Choroid plexus epithelial cell (primary cell): ENCODE measurements at regions not wholly inside any gene's neighbourhood (a gene's known extent, or its start where the extent isn't known, plus 50 kb on each side); places are given as distances from the start of the nearest gene placed in this dataset.

Experiments used
- DNase-seq: peaks from one replicate; pipeline ENCODE4 v3.0.0-alpha.2; 2010; ENCODE audit warnings: low read depth
- H3K4me3 ChIP-seq: 2 replicates; pipeline ENCODE4 v1.5.1; 2011; ENCODE audit warnings: low read depth, mild to moderate bottlenecking, control low read depth, low read length, moderate library complexity
- TF ChIP-seq, protein P1 (sequence below): conservative IDR thresholded peaks from 2 replicates; pipeline ENCODE4 v1.5.1; 2011; ENCODE audit warnings: low read depth, mild to moderate bottlenecking, control low read depth, inconsistent platforms, low read length, moderate library complexity

- no peak for DNase-seq
- no peak overlapping the region for H3K4me3 ChIP-seq
- TF ChIP-seq, protein P1, sequence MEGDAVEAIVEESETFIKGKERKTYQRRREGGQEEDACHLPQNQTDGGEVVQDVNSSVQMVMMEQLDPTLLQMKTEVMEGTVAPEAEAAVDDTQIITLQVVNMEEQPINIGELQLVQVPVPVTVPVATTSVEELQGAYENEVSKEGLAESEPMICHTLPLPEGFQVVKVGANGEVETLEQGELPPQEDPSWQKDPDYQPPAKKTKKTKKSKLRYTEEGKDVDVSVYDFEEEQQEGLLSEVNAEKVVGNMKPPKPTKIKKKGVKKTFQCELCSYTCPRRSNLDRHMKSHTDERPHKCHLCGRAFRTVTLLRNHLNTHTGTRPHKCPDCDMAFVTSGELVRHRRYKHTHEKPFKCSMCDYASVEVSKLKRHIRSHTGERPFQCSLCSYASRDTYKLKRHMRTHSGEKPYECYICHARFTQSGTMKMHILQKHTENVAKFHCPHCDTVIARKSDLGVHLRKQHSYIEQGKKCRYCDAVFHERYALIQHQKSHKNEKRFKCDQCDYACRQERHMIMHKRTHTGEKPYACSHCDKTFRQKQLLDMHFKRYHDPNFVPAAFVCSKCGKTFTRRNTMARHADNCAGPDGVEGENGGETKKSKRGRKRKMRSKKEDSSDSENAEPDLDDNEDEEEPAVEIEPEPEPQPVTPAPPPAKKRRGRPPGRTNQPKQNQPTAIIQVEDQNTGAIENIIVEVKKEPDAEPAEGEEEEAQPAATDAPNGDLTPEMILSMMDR = no peak
Observed at GRCh38 chr5:97443740-97444139, 260.7 kb upstream of the RIOK2 start.

- TF ChIP-seq, protein P1 = no peak
- DNase-seq = no peak
- H3K4me3 ChIP-seq = no peak overlapping the region
Observed at GRCh38 chr5:97449172-97449571, 266.1 kb upstream of the RIOK2 start.

- TF ChIP-seq, protein P1 = no peak
- no peak for DNase-seq
- H3K4me3 ChIP-seq = no peak overlapping the region
Observed at GRCh38 chr5:97452646-97453045, 269.6 kb upstream of the RIOK2 start.

GRCh38 chr5:97453263-97453662, 270.2 kb upstream of the RIOK2 start:
- no peak overlapping the region for H3K4me3 ChIP-seq
- TF ChIP-seq, protein P1 = no peak
- DNase-seq = no peak

GRCh38 chr5:97454015-97454414, 271.0 kb upstream of the RIOK2 start:
- DNase-seq = no peak
- TF ChIP-seq, protein P1 = no peak
- no peak overlapping the region for H3K4me3 ChIP-seq

GRCh38 chr5:97455996-97456395, 272.9 kb upstream of the RIOK2 start:
- TF ChIP-seq, protein P1 = no peak
- no peak overlapping the region for H3K4me3 ChIP-seq
- no peak for DNase-seq

DNA sequence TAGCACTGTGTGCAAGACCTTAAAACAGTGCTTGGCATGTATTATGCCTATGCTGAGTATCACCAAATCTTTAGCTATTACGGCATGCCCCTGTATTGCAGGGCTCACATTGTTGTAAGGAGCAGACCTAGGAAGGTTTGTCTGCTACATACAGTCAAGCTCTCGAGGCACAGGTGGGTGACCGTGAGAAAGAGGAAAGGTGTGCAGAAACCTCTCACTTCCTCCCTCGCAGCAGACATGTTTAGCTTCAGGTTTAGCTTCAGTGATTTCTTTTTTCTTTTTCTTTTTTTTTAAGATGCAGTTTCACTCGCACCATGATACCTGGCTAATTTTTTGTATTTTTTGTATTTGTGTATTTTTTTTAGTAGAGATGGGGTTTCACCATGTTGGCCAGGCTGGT, 275.8 kb upstream of the RIOK2 start:
- TF ChIP-seq, protein P1 = no peak
- H3K4me3 ChIP-seq = no peak overlapping the region

More for the DNA sequence above, 275.8 kb upstream of the RIOK2 start:
- DNase-seq = no peak
